NOMO-1 (cell line): ENCODE measurements at regions not wholly inside any gene's neighbourhood (a gene's known extent, or its start where the extent isn't known, plus 50 kb on each side); places are given as distances from the start of the nearest gene placed in this dataset.
A peak's percentile ranks its signal among the peaks of the same experiment; 100 is the strongest.
"Not testable (repeated sequence)": the region's sequence is repeated elsewhere in the genome, so short reads cannot be mapped to it uniquely, and the experiment has no call there.

ENCODE experiments used
- DNase-seq, 2 experiments: peaks; one replicate each; lab custom pipeline; 2025; ENCODE audit not compliant: unreplicated experiment in 2 of 2; lab: John Stamatoyannopoulos, UW

DNA sequence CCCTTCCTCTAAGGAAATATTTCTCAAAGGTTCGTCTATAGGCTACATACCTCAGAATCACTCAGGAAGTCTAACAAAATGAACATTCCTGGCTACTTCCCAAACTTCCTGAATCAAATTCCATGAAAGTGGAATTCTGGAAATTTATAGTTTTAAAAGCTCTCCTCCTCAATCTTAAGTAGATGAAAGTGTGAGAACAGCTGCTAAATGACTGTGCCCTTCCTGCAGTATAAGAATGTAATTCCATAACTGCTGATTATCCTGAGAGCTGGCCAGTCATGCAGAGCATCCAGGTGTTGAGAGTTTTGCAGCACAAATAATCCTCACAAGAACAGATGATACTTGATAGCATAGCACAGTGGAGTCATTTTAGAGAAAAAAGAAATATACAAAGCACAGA is 265.0 kb downstream of the KCNJ3 start:
- no peak for DNase-seq

DNA sequence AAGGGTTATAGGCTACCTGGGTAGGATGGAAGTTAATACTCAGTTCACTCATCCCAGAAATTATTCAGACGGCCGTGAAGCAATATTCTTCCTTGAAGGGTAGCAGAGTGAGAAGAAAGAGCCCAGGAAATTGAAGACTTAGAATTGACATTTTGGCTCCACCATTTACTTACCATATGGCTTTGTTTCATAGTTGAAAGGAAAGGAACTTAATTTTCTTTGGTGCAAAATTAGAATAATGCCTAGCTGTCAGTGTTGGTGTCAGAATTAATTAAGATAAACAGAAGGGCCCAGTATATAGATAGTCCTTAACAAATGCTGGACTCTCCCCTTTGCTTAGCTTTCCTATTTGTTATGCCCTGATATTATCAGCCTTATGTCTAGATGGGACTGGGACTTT is 263.2 kb downstream of the KCNJ3 start:
- DNase-seq: no peak

DNA sequence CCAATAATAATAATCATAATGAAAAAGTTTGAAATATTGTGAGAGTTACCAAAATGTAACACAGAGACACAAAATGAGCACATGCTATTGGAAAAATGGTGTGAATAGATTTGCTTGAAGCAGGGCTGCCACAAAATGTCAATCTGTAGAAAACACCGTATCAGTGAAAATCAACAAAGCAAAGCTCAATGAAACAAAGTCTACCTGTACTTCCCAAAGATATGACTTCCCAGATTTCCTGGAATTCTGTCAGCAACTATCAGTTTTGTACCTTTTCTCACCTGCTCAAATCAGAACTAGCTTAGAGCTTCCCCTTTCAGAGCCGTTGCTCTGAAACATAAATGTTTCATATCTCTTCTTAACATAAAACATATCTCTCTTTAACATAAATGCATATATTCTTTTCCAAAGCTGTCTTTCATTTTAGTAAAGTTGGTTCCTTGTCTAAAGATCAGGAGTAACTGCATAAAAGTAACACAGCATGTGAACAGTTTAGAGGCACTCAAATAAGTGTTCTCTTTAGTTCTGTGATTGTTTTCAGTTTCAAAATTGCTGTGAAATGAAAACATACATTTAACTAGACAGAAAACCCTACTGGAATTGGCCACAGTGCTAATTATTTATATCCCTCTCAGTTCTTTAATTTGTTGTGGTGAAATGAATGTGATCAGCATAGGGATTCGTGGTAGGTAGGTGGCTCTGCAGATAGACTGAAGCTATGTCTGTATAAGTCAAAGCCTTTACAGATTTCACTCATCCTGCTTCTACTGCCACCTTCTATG is 262.5 kb downstream of the KCNJ3 start:
- no peak for DNase-seq

DNA sequence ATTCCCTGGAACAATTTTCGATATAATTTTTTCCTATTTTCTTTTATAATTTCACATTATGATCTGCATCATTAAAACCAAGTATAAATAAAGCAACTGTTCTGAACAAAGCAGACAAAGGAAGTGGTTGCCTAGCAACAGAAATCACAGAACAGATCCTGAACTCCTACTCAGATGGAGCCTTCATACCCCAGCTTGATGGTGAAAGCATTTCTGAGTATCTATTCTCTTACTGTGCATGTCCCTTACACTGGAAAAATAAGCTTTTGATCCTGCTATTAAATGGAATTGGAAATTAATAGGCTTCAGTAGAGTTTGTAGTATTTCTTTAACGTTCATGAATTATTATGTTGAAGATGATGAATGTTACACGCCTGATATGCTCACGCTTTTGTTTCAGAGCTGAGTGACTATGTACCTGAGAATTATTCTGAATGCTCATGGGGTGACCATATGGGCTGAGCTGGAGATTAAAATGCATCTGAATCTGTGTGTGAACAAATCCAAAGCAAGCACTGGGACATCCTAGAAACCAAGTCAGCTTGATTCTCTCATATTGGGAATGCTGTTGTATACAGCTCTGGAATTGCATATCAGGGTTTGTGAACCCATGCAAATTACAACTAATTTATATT is 254.0 kb downstream of the KCNJ3 start:
- no peak for DNase-seq

DNA sequence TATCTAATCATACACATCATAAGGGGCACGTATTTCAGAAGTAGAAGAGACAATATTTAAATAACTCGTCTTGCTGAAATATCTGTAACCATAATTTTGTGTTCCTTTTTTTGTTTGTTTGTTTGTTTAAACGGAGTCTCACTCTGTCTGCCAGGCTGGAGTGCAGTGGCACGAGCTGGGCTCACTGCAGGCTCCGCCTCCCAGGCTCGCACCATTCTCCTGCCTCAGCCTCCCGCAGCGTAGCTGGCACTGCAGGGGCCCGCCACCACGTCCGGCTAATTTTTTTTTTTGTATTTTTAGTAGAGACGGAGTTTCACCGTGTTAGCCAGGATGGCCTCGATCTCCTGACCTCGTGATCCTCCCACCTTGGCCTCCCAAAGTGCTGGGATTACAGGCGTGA is 248.9 kb downstream of the KCNJ3 start:
- not testable (repeated sequence) for DNase-seq

DNA sequence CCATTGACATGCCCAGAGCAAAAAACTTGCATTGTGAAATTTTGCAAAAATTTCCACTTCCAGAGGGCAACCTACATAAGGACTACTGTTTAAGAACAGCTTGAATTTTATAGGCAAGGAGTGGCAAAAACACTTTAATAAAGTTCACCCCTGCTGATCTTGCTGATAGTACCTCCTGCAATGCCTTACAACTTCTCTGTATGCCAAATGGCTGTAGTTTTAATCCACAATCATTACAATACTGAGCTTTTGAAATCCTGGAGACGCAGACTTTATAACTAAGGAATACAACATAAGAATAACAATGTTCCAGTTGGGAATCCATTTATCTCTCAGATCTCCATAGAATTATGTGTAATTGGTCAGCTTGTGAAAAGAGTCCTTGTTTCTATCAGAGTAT is 247.5 kb downstream of the KCNJ3 start:
- DNase-seq: no peak

DNA sequence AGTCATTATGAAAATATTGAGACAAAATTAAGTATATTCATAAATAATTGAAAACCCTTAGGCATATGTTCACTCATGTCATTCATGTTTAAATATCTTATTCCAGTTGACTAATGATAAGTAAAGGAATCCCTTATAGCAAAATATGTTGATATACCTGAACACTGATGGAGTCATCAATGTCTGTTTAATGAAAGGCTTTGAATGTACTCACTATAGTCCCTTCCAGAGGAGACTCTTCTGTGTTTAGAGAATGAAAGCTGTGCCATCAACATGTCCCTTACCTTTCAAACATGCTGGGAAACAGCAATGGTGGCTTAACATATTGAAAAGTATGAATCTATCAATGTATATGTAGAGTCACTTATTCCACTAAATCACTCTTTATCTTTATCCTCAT is 242.9 kb downstream of the KCNJ3 start:
- DNase-seq: no peak

DNA sequence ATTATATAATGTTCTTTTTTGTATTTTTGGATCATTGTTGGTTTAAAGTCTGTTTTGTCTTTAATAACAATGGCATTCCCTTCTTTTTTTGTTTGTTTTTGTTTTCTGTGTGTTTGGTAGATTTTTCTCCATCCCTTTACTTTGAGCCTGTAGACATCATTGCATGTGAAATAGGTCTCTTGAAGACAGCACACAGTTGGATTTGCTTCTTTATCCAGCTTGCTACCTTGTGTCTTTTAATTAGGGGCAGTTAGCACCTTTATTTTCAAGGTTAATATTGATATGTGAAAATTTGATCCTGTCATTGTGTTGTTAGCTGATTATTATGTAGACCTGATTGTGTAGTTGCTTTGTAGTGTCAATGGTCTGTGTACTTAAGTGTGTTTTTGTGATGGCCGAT is 235.7 kb downstream of the KCNJ3 start:
- DNase-seq: no peak

DNA sequence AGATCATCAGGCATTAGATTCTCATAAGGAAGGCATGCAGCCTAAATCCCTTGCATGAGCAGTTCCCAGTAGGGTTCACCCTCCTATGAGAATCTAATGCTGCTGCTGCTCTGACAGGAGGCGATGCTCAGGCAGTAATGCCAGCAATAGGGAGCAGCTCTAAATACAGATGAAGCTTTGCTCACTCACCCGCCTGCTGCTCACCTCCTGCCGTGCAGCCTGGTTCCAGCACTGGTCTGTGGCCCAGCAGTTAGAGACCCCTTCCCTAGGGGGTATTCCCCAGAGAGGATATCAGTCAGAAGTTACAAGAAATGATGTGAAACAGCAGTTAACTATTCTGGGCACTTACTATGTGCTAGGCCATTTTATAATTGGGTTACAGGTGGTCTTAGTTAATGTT is 226.0 kb downstream of the KCNJ3 start:
- no peak for DNase-seq

DNA sequence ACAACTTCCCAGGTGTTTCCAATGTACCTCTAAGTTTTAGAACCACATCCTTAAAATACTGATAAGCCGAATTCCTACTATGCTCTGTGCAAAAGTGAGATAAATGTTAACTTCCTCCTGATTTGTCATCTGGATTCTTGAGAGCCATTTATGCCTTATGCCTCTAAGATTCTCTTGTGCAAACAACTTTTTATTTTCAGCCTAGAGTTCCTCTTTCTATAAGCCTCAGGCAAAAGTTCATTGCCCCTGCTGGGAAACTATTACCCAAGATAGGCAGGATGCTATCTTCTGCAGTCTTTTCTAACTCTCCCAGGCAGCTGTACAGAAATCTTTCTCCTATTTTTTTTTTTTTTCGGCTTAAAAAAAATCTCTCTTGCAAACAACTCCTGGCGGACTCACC is 216.1 kb downstream of the KCNJ3 start:
- peak in 1 of 2 experiments; percentile 21 for DNase-seq

DNA sequence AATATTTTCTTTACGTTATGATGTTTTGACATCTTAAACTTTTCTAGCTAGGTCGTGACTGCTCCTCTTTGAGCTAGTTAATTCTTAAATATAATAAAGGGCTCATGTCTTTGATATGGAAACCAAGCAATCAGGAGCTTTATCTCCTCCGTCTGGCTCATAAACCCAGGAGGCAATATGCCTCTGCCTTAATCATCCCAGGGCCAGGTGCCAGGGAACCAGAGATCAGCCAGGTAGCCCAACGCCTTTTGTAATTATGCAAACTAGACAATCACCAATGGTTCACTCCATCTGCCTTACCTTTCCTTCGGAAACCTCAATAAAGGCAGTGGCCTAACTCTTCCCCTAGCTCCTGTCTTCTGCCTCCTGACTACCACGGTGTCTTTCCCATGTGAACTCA is 213.7 kb downstream of the KCNJ3 start:
- DNase-seq: no peak

DNA sequence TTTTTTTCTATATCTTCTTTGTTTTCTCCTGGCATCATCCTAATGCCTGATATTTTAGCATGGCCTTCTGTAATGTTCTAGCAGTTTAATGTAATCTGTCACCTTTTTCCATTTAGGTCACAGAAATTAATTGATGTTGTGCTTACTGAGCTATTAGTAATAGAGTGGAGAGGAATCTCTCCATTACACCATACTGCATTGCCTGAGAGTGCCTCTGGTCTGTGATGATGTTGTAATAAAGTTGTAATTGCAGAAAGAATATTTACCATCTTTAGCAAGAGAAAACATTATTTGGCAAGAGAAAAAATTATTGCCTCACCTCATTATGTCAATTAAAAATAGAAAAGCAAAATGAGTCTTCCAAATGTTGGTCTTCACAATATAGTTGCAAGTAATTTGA is 213.2 kb downstream of the KCNJ3 start:
- no peak for DNase-seq

DNA sequence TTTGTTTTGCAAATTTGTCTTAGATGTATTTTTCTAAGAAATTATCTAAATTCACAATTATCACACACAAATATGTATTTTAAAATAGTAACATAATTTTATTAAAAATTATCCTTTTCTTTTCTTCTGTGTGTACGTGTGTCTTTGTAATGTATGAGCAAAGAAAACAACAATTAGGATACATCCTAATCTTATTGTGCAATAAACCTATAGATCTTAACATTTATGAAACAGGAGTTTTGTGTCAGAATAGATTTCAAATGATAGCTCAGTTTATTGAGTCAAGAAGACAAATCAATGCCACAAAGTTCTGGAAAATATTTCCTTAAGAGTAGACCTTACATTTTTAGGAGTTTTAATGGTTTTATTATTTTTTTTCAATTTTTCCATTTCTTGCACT is 212.2 kb downstream of the KCNJ3 start:
- no peak for DNase-seq

DNA sequence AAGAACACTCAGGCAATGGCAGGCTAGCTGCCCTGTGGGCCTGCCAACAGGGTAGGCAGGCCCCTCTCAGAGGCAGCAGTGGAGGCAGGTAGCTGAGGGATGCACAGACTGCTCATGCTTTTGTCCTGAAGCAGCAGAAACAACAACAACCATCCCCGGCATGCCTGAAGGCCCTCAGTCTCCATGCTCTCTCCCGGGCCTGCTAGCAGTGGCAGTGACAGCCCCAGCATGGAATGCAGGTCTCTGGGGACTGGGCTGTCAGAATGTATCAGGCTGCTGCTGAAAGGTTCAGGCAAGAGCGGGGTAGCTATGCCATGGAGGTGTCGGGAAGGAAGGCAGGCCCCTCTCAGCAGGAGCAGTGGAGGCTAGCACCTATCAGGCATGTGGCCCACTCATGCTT is 209.8 kb downstream of the KCNJ3 start:
- DNase-seq: no peak
